ENCODE measurements at regions not wholly inside any gene's neighbourhood (a gene's known extent, or its start where the extent isn't known, plus 50 kb on each side); places are given as distances from the start of the nearest gene placed in this dataset.

- H3K27ac ChIP-seq: no peak overlapping the region
- no peaks in the 10 kb centered on the region for H3K27me3 ChIP-seq
- no peak for ATAC-seq
- no peak overlapping the region for H3K4me3 ChIP-seq
- no peak for TF ChIP-seq POLR2A (IDR thresholded peaks at IDR 0.05)
- no peak for TF ChIP-seq CTCF (IDR thresholded peaks at IDR 0.05)
- TF ChIP-seq EP300 (IDR thresholded peaks at IDR 0.05): no peak
- no peak for TF ChIP-seq POLR2AphosphoS5 (IDR thresholded peaks at IDR 0.05)
- H3K9me3 ChIP-seq: peaks cover 0 to 6% (median 0%) of the 10 kb centered on the region in 3 donors
- no peaks in the 10 kb centered on the region for H3K36me3 ChIP-seq
- H3K4me1 ChIP-seq: no peaks in the 10 kb centered on the region
Observed at GRCh38 chr14:30330445-30330844, 228.5 kb upstream of the G2E3 start.

- TF ChIP-seq EP300 (IDR thresholded peaks at IDR 0.05): no peak
- no peak for TF ChIP-seq CTCF (IDR thresholded peaks at IDR 0.05)
- TF ChIP-seq POLR2AphosphoS5 (IDR thresholded peaks at IDR 0.05): no peak
- TF ChIP-seq POLR2A (IDR thresholded peaks at IDR 0.05): no peak
- Histone ChIP-seq H3K9me3 (peaks cover 0 to 5% (median 0%) of the 10 kb centered on the region in 3 donors), H3K36me3 (no peaks in the 10 kb centered on the region), H3K4me1 (no peaks in the 10 kb centered on the region), H3K27ac (no peak overlapping the region), H3K4me3 (no peak overlapping the region), H3K27me3 (no peaks in the 10 kb centered on the region)
- ATAC-seq: no peak
Observed at GRCh38 chr14:30331030-30331429, 227.9 kb upstream of the G2E3 start.

GRCh38 chr14:30332374-30332773, 226.6 kb upstream of the G2E3 start:
- ATAC-seq: no peak
- H3K9me3 ChIP-seq: peaks cover 0 to 5% (median 0%) of the 10 kb centered on the region in 3 donors

GRCh38 chr14:30333934-30334333, 225.0 kb upstream of the G2E3 start:
- no peaks in the 10 kb centered on the region for H3K27me3 ChIP-seq
- H3K36me3 ChIP-seq: no peaks in the 10 kb centered on the region
- TF ChIP-seq CTCF (IDR thresholded peaks at IDR 0.05) (no peak), POLR2A (IDR thresholded peaks at IDR 0.05) (no peak), POLR2AphosphoS5 (IDR thresholded peaks at IDR 0.05) (no peak), EP300 (IDR thresholded peaks at IDR 0.05) (no peak)
- no peak for ATAC-seq
- no peak overlapping the region for H3K27ac ChIP-seq
- H3K4me1 ChIP-seq: no peaks in the 10 kb centered on the region
- peaks cover 0 to 5% (median 0%) of the 10 kb centered on the region in 3 donors for H3K9me3 ChIP-seq
- 35% methylated on average over 2 of the region's 2 CpGs; no CpG with 5 or more reads in 1 of the 2 donors for WGBS, 2 donors (ENCODE audit: low coverage in 1 of 2)
- no peak overlapping the region for H3K4me3 ChIP-seq

More at GRCh38 chr14:30332374-30332773, 226.6 kb upstream of the G2E3 start:
- Histone ChIP-seq H3K27ac (no peak overlapping the region), H3K36me3 (no peaks in the 10 kb centered on the region), H3K4me3 (no peak overlapping the region), H3K4me1 (no peaks in the 10 kb centered on the region), H3K27me3 (no peaks in the 10 kb centered on the region)
- TF ChIP-seq CTCF (IDR thresholded peaks at IDR 0.05) (no peak), EP300 (IDR thresholded peaks at IDR 0.05) (no peak), POLR2A (IDR thresholded peaks at IDR 0.05) (no peak), POLR2AphosphoS5 (IDR thresholded peaks at IDR 0.05) (no peak)

GRCh38 chr14:30337456-30337855, 221.5 kb upstream of the G2E3 start:
- ATAC-seq: no peak
- H3K4me1 ChIP-seq: no peaks in the 10 kb centered on the region
- no peak for TF ChIP-seq EP300 (IDR thresholded peaks at IDR 0.05)
- TF ChIP-seq CTCF (IDR thresholded peaks at IDR 0.05): no peak
- TF ChIP-seq POLR2AphosphoS5 (IDR thresholded peaks at IDR 0.05): no peak
- TF ChIP-seq POLR2A (IDR thresholded peaks at IDR 0.05): no peak
- H3K36me3 ChIP-seq: no peaks in the 10 kb centered on the region
- H3K4me3 ChIP-seq: no peak overlapping the region
- H3K27me3 ChIP-seq: no peaks in the 10 kb centered on the region
- H3K9me3 ChIP-seq: no peaks in the 10 kb centered on the region
- 53 to 65% methylated on average over 4 to 5 of the region's 5 CpGs for WGBS, 2 donors (ENCODE audit: low coverage in 1 of 2)
- H3K27ac ChIP-seq: no peak overlapping the region

Measured in gastroesophageal sphincter (tissue), 4 donors.